ENCODE measurements at regions not wholly inside any gene's neighbourhood (a gene's known extent, or its start where the extent isn't known, plus 50 kb on each side); places are given as distances from the start of the nearest gene placed in this dataset.
"Not testable (repeated sequence)": the region's sequence is repeated elsewhere in the genome, so short reads cannot be mapped to it uniquely, and the experiment has no call there.

DNA sequence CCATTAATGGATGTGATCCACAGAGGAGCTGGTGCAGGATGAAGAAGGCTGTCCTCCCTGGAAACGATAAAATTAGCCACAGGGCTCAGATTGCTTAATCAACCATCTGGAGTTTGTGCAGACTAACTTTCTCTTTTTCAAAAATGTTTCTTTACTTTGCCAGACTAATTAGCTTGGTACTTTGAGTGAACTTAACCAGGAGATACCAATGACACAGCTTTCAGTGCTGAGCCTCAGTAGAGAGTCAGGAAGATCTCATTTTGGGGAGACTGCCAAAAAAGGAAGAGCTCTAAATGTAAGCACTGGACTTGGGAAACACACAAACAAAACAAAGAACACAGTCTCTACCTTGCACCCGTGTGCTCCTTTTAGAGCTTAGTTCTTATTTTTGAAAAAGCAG, 248.1 kb upstream of the DEPDC1 start:
- TF ChIP-seq POLR2AphosphoS5 (IDR thresholded peaks at IDR 0.05; ENCODE audit: low read depth, low read length) (no peak), TAF1 (IDR thresholded peaks at IDR 0.05; ENCODE audit: borderline replicate concordance, low read depth, low read length) (no peak), POLR2A (IDR thresholded peaks at IDR 0.05; ENCODE audit: low read depth, low read length) (no peak)
- no peak for DNase-seq (ENCODE audit: insufficient read length)

DNA sequence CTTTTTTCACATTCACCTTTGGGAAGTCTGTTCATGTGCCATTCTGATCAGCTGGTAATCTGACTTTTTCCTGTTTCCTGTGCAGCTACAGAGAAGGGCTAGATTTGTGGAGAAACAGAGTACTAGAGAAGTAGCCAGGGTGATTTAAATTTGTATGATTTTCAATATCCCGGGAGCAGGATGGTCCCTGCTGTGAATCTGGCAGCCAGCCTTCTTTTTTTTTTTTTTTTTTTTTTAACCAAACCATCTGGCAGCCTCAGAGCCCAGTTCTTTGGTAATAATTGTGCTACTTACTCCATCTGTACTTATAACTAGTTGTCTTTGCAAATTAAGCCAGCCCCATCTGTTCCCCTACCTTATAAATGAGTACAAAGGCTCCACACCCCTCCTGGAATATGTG, 248.6 kb upstream of the DEPDC1 start:
- FAIRE-seq, result no peak
- TF ChIP-seq POLR2A (IDR thresholded peaks at IDR 0.05; ENCODE audit: low read depth, low read length), result no peak
- TF ChIP-seq TAF1 (IDR thresholded peaks at IDR 0.05; ENCODE audit: borderline replicate concordance, low read depth, low read length), result no peak
- TF ChIP-seq POLR2AphosphoS5 (IDR thresholded peaks at IDR 0.05; ENCODE audit: low read depth, low read length), result no peak
- no peak for DNase-seq (ENCODE audit: insufficient read length)

More for the DNA sequence above, 248.1 kb upstream of the DEPDC1 start:
- no peak for FAIRE-seq

DNA sequence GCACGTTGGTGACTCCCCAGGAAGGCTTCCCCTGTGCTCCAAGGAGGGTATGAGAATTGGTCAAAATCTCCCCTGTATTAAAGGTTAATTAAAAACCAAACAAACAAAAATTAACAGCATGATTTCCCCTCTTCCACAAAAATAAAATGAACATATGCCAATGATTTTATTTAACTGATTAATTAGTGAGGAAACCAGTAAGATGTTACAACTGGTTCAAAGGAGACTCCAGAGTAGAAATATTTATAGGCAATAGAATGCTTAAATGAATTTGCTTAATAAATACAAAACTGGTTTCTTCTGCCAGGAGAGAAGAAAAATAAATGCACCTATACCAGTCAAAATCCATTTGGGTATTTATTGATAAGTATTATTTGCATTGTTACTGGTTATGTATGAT, 249.5 kb upstream of the DEPDC1 start:
- no peak for FAIRE-seq
- no peak for TF ChIP-seq POLR2A (IDR thresholded peaks at IDR 0.05; ENCODE audit: low read depth, low read length)
- TF ChIP-seq TAF1 (IDR thresholded peaks at IDR 0.05; ENCODE audit: borderline replicate concordance, low read depth, low read length), result no peak
- TF ChIP-seq POLR2AphosphoS5 (IDR thresholded peaks at IDR 0.05; ENCODE audit: low read depth, low read length), result no peak
- no peak for DNase-seq (ENCODE audit: insufficient read length)

DNA sequence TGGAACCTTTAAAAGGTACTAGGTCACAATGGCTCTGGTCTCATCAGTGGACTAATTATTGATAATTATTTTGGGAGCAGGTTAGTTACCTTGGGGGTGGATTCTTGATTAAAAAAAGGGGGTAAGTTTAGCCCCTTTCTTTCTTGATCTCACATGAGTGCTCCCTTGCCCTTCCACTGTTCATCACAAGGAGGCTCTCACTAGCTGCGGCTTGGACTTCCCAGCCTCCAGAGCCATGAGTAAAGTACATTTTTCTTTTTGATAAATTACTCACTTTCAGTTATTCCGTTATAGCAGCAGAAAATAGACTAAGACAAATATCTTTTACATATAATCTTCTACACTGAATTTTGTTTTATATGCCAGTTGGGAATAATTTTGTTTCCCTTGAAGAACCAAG, 254.8 kb upstream of the DEPDC1 start:
- DNase-seq (ENCODE audit: insufficient read length) (no peak), FAIRE-seq (no peak)
- TF ChIP-seq POLR2AphosphoS5 (IDR thresholded peaks at IDR 0.05; ENCODE audit: low read depth, low read length) (no peak), POLR2A (IDR thresholded peaks at IDR 0.05; ENCODE audit: low read depth, low read length) (no peak), TAF1 (IDR thresholded peaks at IDR 0.05; ENCODE audit: borderline replicate concordance, low read depth, low read length) (no peak)

DNA sequence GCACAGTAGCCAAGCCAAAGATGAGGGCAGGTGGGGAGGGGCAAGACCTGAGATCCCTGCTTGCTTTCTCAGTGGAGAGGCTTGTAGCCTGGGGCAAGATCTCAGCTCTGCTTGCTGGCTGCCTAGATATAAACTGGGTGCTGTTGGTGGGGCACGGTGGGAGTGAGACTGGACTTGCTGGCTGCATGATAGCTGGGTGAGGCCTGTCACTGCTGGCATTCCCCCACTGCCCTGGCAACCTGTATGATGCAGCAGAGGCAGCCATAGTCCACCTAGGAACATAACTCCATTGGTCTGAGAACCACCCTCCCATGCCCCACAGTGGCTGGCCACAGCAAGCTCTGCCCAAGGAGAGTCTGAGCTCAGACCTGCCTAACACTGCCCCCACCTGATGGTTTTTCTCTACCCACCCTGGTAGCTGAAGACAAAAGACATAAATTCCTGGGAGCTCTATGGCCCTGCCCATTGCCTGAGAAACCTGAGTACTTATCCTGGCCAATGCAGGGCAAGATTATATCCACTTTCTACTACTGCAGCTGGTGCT, 261.9 kb upstream of the DEPDC1 start:
- FAIRE-seq (no peak), DNase-seq (ENCODE audit: insufficient read length) (no peak)
- TF ChIP-seq POLR2A (IDR thresholded peaks at IDR 0.05; ENCODE audit: low read depth, low read length), result no peak
- no peak for TF ChIP-seq POLR2AphosphoS5 (IDR thresholded peaks at IDR 0.05; ENCODE audit: low read depth, low read length)
- TF ChIP-seq TAF1 (IDR thresholded peaks at IDR 0.05; ENCODE audit: borderline replicate concordance, low read depth, low read length), result no peak

DNA sequence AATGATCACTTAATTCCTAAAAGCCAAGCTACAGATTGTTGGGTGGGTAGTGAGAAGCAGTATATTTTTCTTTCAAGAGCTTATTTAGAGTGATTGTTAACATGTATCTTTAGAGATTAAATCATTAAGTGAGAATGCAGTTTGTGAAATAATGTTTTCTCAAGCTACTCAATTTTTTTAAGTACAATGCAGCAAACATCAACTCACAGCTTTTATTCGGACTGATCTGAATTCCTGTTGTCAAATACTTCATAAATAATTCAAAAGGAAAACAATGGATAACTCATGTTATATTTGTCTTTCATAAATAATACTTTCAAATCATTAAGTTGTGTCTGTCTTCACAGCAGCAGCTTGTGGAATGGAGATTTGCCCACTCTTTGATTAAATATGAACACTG, 271.1 kb upstream of the DEPDC1 start:
- no peak for FAIRE-seq
- DNase-seq (ENCODE audit: insufficient read length), result no peak
- TF ChIP-seq POLR2AphosphoS5 (IDR thresholded peaks at IDR 0.05; ENCODE audit: low read depth, low read length) (no peak), POLR2A (IDR thresholded peaks at IDR 0.05; ENCODE audit: low read depth, low read length) (no peak), TAF1 (IDR thresholded peaks at IDR 0.05; ENCODE audit: borderline replicate concordance, low read depth, low read length) (no peak)

DNA sequence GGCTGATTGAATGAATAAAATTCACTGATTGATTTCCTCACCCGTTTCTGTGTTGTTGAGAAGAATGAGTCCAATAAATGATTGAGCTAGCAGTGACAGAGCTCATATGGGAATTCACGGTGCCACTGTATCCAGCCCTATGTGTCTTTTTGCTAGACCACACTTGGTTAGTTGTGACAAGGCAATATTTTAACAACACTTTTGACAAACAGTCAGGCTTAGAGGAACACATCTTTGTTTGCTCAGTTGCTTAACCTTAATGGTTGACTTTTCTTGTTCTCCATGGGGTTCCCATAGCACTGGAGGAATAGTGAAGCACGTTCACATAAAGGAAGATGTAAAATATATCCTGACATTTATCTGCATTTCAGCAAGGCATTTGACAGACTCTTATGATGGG, 273.9 kb upstream of the DEPDC1 start:
- no peak for DNase-seq (ENCODE audit: insufficient read length)
- TF ChIP-seq POLR2AphosphoS5 (IDR thresholded peaks at IDR 0.05; ENCODE audit: low read depth, low read length) (no peak), TAF1 (IDR thresholded peaks at IDR 0.05; ENCODE audit: borderline replicate concordance, low read depth, low read length) (no peak), POLR2A (IDR thresholded peaks at IDR 0.05; ENCODE audit: low read depth, low read length) (no peak)
- no peak for FAIRE-seq

DNA sequence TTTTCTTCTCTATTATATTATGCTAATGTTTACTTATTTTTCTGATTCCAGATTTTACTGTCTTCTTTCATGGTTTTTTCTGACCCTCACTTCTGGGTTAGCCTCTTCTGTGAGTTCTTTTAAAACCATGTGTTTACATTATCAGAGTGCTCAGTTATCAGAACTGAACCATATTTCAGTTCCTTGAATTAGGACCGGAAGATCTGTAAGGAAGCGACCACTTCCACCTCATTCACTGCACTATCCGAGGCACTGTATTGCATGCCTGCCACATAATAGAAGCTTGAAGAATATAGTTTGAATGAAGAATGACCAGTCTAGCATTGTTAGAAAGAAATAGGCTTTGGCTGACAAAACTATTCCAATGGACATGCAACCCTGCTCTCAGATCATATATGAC, 281.0 kb upstream of the DEPDC1 start:
- no peak for TF ChIP-seq POLR2A (IDR thresholded peaks at IDR 0.05; ENCODE audit: low read depth, low read length)
- TF ChIP-seq POLR2AphosphoS5 (IDR thresholded peaks at IDR 0.05; ENCODE audit: low read depth, low read length), result no peak
- TF ChIP-seq TAF1 (IDR thresholded peaks at IDR 0.05; ENCODE audit: borderline replicate concordance, low read depth, low read length), result no peak
- no peak for FAIRE-seq
- no peak for DNase-seq (ENCODE audit: insufficient read length)

DNA sequence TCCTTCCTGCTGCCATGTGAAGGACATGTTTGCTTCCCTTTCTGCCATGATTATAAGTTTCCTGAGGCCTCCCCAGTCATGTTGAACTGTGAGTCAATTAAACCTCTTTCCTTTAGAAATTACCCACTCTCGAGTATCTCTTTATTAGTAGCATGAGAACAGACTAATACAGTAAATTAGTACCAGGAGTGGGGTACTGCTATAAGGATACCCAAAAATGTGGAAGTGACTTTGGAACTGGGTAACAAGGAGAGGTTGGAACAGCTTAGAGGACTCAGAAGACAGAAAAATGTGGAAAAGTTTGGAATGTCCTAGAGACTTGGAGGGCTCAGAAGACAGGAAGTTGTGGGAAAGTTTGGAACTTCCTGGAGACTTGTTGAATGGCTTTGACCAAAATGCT, 283.0 kb upstream of the DEPDC1 start:
- not testable (repeated sequence) for FAIRE-seq

DNA sequence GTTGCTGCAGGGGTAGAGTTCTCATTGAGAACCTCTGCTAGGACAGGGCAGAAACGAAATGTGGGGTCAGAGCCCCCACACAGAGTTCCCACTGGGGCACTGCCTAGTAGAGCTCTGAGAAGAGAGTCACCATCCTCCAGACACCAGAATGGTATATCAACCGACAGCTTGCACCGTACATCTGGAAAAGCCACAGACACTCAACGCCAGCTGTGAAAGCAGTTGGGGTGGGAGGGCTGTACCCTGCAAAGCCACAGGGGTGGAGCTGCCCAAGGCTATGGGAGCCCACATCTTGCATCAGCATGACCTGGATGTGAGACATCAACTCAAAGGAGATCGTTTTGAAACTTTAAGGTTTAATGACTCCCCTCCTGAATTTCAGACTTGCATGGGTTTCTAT, 284.0 kb upstream of the DEPDC1 start:
- FAIRE-seq, result no peak
- DNase-seq (ENCODE audit: insufficient read length), result no peak
- TF ChIP-seq POLR2A (IDR thresholded peaks at IDR 0.05; ENCODE audit: low read depth, low read length), result no peak
- TF ChIP-seq POLR2AphosphoS5 (IDR thresholded peaks at IDR 0.05; ENCODE audit: low read depth, low read length), result no peak
- no peak for TF ChIP-seq TAF1 (IDR thresholded peaks at IDR 0.05; ENCODE audit: borderline replicate concordance, low read depth, low read length)

More for the DNA sequence above, 283.0 kb upstream of the DEPDC1 start:
- not testable (repeated sequence) for DNase-seq (ENCODE audit: insufficient read length)

DNA sequence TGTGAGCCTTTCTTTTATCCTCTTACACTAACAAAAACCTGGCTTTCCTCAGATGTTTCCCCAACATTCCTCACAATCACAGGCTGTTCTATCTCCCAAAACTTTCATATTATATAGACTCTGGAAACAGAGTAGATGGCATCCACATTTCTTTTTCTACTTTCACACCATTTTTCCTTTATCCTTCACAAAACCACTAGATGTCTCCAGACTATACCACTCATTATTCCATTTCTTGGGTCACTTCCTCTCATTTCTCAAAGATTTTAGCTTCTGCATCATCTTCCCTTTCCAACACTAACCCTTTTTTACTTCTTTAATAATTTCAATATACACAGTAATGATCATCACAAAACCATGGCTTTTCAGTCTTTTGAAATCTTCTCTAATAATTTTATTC, 286.0 kb upstream of the DEPDC1 start:
- FAIRE-seq, result no peak
- no peak for DNase-seq (ENCODE audit: insufficient read length)
- TF ChIP-seq POLR2AphosphoS5 (IDR thresholded peaks at IDR 0.05; ENCODE audit: low read depth, low read length) (no peak), TAF1 (IDR thresholded peaks at IDR 0.05; ENCODE audit: borderline replicate concordance, low read depth, low read length) (no peak), POLR2A (IDR thresholded peaks at IDR 0.05; ENCODE audit: low read depth, low read length) (no peak)

DNA sequence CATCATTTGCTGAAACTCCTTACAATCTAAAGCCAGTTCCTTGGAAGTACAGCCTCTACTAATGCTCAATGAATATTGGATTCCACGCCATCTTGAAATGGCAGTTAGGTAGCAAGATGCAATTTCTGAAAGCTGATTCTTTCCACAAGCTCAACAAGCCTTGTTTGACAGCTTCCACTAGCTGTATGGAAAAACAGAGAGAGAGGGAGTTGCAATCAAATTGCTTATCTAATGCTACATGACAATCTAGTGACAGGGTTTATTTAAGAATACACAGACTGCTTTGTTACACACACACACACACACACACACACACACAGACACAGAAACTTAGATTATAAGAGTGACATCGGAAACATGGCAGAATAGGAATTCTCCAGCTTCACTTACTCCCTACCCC, 288.4 kb upstream of the DEPDC1 start:
- TF ChIP-seq POLR2AphosphoS5 (IDR thresholded peaks at IDR 0.05; ENCODE audit: low read depth, low read length) (no peak), POLR2A (IDR thresholded peaks at IDR 0.05; ENCODE audit: low read depth, low read length) (no peak), TAF1 (IDR thresholded peaks at IDR 0.05; ENCODE audit: borderline replicate concordance, low read depth, low read length) (no peak)
- DNase-seq (ENCODE audit: insufficient read length) (no peak), FAIRE-seq (no peak)

DNA sequence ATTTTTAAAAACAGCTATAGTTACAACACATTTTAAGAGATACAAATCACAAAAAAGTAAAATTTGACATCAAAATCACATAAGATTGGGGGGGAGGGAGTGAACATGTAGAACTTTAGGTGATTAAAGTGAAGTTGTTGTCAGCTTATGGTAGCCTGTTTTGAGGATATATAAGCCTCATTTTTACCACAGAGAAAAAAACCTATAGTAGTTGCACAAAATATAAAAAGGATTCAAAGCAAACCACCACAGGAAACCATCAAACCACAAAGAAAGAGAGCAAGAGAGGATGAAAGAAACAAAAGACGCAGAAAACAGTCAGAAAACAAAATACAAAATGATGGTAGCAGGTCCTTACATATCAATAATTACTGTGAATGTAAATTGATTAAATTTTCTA, 291.9 kb upstream of the DEPDC1 start:
- no peak for FAIRE-seq
- no peak for TF ChIP-seq TAF1 (IDR thresholded peaks at IDR 0.05; ENCODE audit: borderline replicate concordance, low read depth, low read length)
- no peak for DNase-seq (ENCODE audit: insufficient read length)

All from GM12892 (cell line).